Right lobe of liver (tissue), 6 donors: ENCODE measurements at regions not wholly inside any gene's neighbourhood (a gene's known extent, or its start where the extent isn't known, plus 50 kb on each side); places are given as distances from the start of the nearest gene placed in this dataset.

Source experiments
- ATAC-seq, 4 donors: fragments of 200-7000 bp; cut with Tn5 transposase; one replicate each; pipeline ENCODE4 v1.9.1; 2020; ENCODE audit warnings: mild to moderate bottlenecking in 4 of 4, moderate library complexity in 4 of 4
- DNase-seq, 3 donors: peaks; one replicate each; pipeline ENCODE4 v3.0.0-alpha.2; 2020
- H3K27ac ChIP-seq, 3 donors: fragments of 200-600 bp; one replicate each; pipeline ENCODE4 v1.8.0; 2022
- H3K27me3 ChIP-seq, 2 donors: fragments of 200-600 bp; one replicate each; pipeline ENCODE4 v1.8.0; 2022
- H3K36me3 ChIP-seq, 4 donors: fragments of 200-600 bp; sonication (generic) in 1 of 4; one replicate each; pipeline versions ENCODE4 v1.5.1 to v1.8.0; 2017 to 2022; ENCODE audit warnings: control low read depth in 1 of 4
- H3K4me1 ChIP-seq, 4 donors: fragments of 200-600 bp; sonication (generic) in 1 of 4; one replicate each; pipeline versions ENCODE4 v1.5.1 to v1.8.0; 2017 to 2022; ENCODE audit warnings: control low read depth in 1 of 4
- H3K4me3 ChIP-seq, 3 donors: fragments of 200-600 bp; one replicate each; pipeline ENCODE4 v1.8.0; 2022
- H3K9me3 ChIP-seq, 4 donors: fragments of 200-600 bp; sonication (generic) in 1 of 4; one replicate each; pipeline versions ENCODE4 v1.5.1 to v1.8.0; 2017 to 2022; ENCODE audit warnings: control low read depth in 1 of 4
- CTCF ChIP-seq, 4 donors: fragments of 200-600 bp in 3 of 4; fragments of 450-650 bp in 1 of 4; IDR thresholded peaks; one replicate each; pipeline versions ENCODE4 v1.5.1 to v1.8.0; 2016 to 2022; ENCODE audit warnings: antibody characterized with exemption in 4 of 4, mild to moderate bottlenecking in 2 of 4
- POLR2A ChIP-seq: fragments of 450-650 bp; IDR thresholded peaks from one replicate; pipeline ENCODE4 v1.6.1; 2017; ENCODE audit warnings: antibody characterized with exemption, mild to moderate bottlenecking
- WGBS: methylation state at CpG from one replicate; pipeline ENCODE4 v1.1.6; 2018; ENCODE audit warnings: low coverage, low lambda C conversion rate; ENCODE audit not compliant: insufficient coverage; ENCODE audit errors: missing lambda C conversion rate; 5-methylcytosine and 5-hydroxymethylcytosine counted together
- intact Hi-C, 2 donors: fragments of 100-400 bp; cut with DNase I; formaldehyde crosslinking; loops; one replicate each; pipeline versions ENCODE4 v1.11.2 to v1.14.1; 2022
- donor health status: DM: no; HTN: yes; CAD: no.
- donor health status: DM: no; HTN: no; CAD: no.
- donor health status: DM: no; HTN: no; CAD: no.
- donor health status: DM: no; HTN: yes; CAD: no.
- donor health status: DM: no; HTN: yes; CAD: no.

- Histone ChIP-seq H3K27ac (no peak overlapping the region), H3K4me1 (no peaks in the 10 kb centered on the region), H3K4me3 (no peak overlapping the region), H3K27me3 (no peaks in the 10 kb centered on the region), H3K36me3 (no peaks in the 10 kb centered on the region), H3K9me3 (no peaks in the 10 kb centered on the region)
- no peak for TF ChIP-seq POLR2A
- TF ChIP-seq CTCF (IDR thresholded peaks at IDR 0.05) = no peak
- 46% methylated on average over 3 of the region's 3 CpGs for WGBS
- ATAC-seq (no peak), DNase-seq (no peak)
- intact Hi-C loops = no loop called here
Observed at GRCh38 chr6:74638412-74638811, 567.4 kb downstream of the COL12A1 start.

GRCh38 chr6:74632196-74632875 lies 573.5 kb downstream of the COL12A1 start:
- Histone ChIP-seq H3K27ac (no peak overlapping the region), H3K4me1 (no peaks in the 10 kb centered on the region), H3K27me3 (no peaks in the 10 kb centered on the region), H3K9me3 (no peaks in the 10 kb centered on the region), H3K36me3 (no peaks in the 10 kb centered on the region), H3K4me3 (no peak overlapping the region)
- no peak for TF ChIP-seq CTCF (IDR thresholded peaks at IDR 0.05)
- no peak for TF ChIP-seq POLR2A
- ATAC-seq (no peak), DNase-seq (no peak)
- 80% methylated on average over 1 of the region's 1 CpG for WGBS
- intact Hi-C loops = no loop called here

- no peaks in the 10 kb centered on the region for H3K9me3 ChIP-seq
- 39% methylated on average over 2 of the region's 2 CpGs for WGBS
- no peak for TF ChIP-seq POLR2A
- no peaks in the 10 kb centered on the region for H3K36me3 ChIP-seq
- DNase-seq = no peak
- no peak overlapping the region for H3K27ac ChIP-seq
- no peaks in the 10 kb centered on the region for H3K4me1 ChIP-seq
- ATAC-seq = no peak
- no peaks in the 10 kb centered on the region for H3K27me3 ChIP-seq
- H3K4me3 ChIP-seq = no peak overlapping the region
- intact Hi-C loops = no loop called here
Observed at GRCh38 chr6:74631564-74631963, 574.3 kb downstream of the COL12A1 start.

- intact Hi-C loops = no loop called here
- 51% methylated on average over 2 of the region's 4 CpGs for WGBS
- no peak for DNase-seq
- Histone ChIP-seq H3K27me3 (no peaks in the 10 kb centered on the region), H3K4me3 (no peak overlapping the region), H3K27ac (no peak overlapping the region), H3K4me1 (no peaks in the 10 kb centered on the region), H3K9me3 (no peaks in the 10 kb centered on the region), H3K36me3 (no peaks in the 10 kb centered on the region)
- TF ChIP-seq POLR2A (no peak), CTCF (IDR thresholded peaks at IDR 0.05) (no peak)
- no peak for ATAC-seq
Observed at GRCh38 chr6:74626288-74626687, 579.6 kb downstream of the COL12A1 start.

GRCh38 chr6:74623027-74623426 lies 582.8 kb downstream of the COL12A1 start:
- no peak for DNase-seq
- no peak for ATAC-seq
- Histone ChIP-seq H3K4me3 (no peak overlapping the region), H3K4me1 (no peaks in the 10 kb centered on the region), H3K27ac (no peak overlapping the region), H3K36me3 (no peaks in the 10 kb centered on the region), H3K9me3 (no peaks in the 10 kb centered on the region), H3K27me3 (no peaks in the 10 kb centered on the region)
- WGBS = 32% methylated on average over 2 of the region's 2 CpGs
- no peak for TF ChIP-seq CTCF (IDR thresholded peaks at IDR 0.05)
- TF ChIP-seq POLR2A = no peak
- intact Hi-C loops = no loop called here
